ENCODE measurements at regions not wholly inside any gene's neighbourhood (a gene's known extent, or its start where the extent isn't known, plus 50 kb on each side); places are given as distances from the start of the nearest gene placed in this dataset.
"Not testable (repeated sequence)": the region's sequence is repeated elsewhere in the genome, so short reads cannot be mapped to it uniquely, and the experiment has no call there.

- TF ChIP-seq ZSCAN18 (CRISPR knock-in tag; IDR thresholded peaks at IDR 0.05); CTCF (IDR thresholded peaks at IDR 0.05); ATF2 (CRISPR knock-in tag; IDR thresholded peaks at IDR 0.05; ENCODE audit: borderline replicate concordance, low read depth); USF2 (CRISPR knock-in tag; IDR thresholded peaks at IDR 0.05); JUN (CRISPR knock-in tag; IDR thresholded peaks at IDR 0.05); ATF6 (CRISPR knock-in tag; IDR thresholded peaks at IDR 0.05): not testable (repeated sequence)
These were observed 415.5 kb downstream of the TGIF2LX start for GRCh38 chrX:90337161-90337560.
